MCF 10A (cell line): ENCODE measurements at regions not wholly inside any gene's neighbourhood (a gene's known extent, or its start where the extent isn't known, plus 50 kb on each side); places are given as distances from the start of the nearest gene placed in this dataset.

Source experiments
- BruUV-seq: library from RNA; stranded (reverse); fragments of 400-500 nt; replicated peaks from 2 replicates; lab custom pipeline; 2021; lab: Mats Ljungman, UMichigan
- CTCF ChIA-PET: fragments of 300-600 bp; sonication (Branson Sonifier 250); formaldehyde crosslinking; extraction: SDS; loops from one replicate; lab custom pipeline; 2021; ENCODE audit warnings: antibody characterized with exemption, inconsistent platforms; lab: Yijun Ruan, JAX
- POLR2A ChIA-PET: fragments of 300-600, 350-650 bp; sonication (Branson Sonifier 250); formaldehyde crosslinking; extraction: SDS; loops from one replicate; lab custom pipeline; 2020; ENCODE audit warnings: antibody characterized with exemption, inconsistent platforms; lab: Yijun Ruan, JAX
- DNase-seq: peaks from one replicate; pipeline ENCODE4 v3.0.0-alpha.2; 2018; ENCODE audit not compliant: unreplicated experiment
- H3K27ac Mint-ChIP-seq: one replicate; pipeline ENCODE4 v1.8.0; 2022; ENCODE audit warnings: mild to moderate bottlenecking, low read depth, mixed read lengths; ENCODE audit not compliant: unreplicated experiment
- H3K27me3 Mint-ChIP-seq: one replicate; pipeline ENCODE4 v1.8.0; 2022; ENCODE audit warnings: mixed read lengths; ENCODE audit not compliant: insufficient read depth, unreplicated experiment
- H3K36me3 Mint-ChIP-seq: one replicate; pipeline ENCODE4 v1.8.0; 2022; ENCODE audit warnings: mild to moderate bottlenecking, moderate library complexity, mixed read lengths; ENCODE audit not compliant: insufficient read depth, unreplicated experiment
- H3K4me1 Mint-ChIP-seq: one replicate; pipeline ENCODE4 v1.8.0; 2022; ENCODE audit warnings: mixed read lengths; ENCODE audit not compliant: insufficient read depth, unreplicated experiment
- H3K4me3 Mint-ChIP-seq: one replicate; pipeline ENCODE4 v1.8.0; 2022; ENCODE audit warnings: mild to moderate bottlenecking, moderate library complexity, mixed read lengths; ENCODE audit not compliant: unreplicated experiment
- H3K9me3 Mint-ChIP-seq: one replicate; pipeline ENCODE4 v1.8.0; 2022; ENCODE audit warnings: mixed read lengths; ENCODE audit not compliant: unreplicated experiment
- CTCF ChIP-seq: fragments of 200-600 bp; IDR thresholded peaks from one replicate; pipeline ENCODE4 v1.8.0; 2022; ENCODE audit warnings: antibody characterized with exemption, mild to moderate bottlenecking; ENCODE audit not compliant: unreplicated experiment
- intact Hi-C: fragments of 100-400 bp; cut with micrococcal nuclease; formaldehyde crosslinking; loops from 2 replicates; pipeline ENCODE4 v1.14.1; 2022

- peaks cover 11% of the 10 kb centered on the region for H3K9me3 Mint-ChIP-seq
- H3K36me3 Mint-ChIP-seq, result no peaks in the 10 kb centered on the region
- intact Hi-C loops, result no loop called here
- CTCF ChIA-PET, result interaction anchor here (0.6 to 0.7 kb wide), 2 partner anchors 42 to 682 kb away, joined by 3 to 5 read pairs; no protein-coding TSS in a partner anchor
- H3K27me3 Mint-ChIP-seq, result no peaks in the 10 kb centered on the region
- H3K4me1 Mint-ChIP-seq, result no peaks in the 10 kb centered on the region
- POLR2A ChIA-PET, result interaction anchor here (0.7 kb wide), 1 partner anchor 168 kb away, joined by 5 read pairs; no protein-coding TSS in a partner anchor
- no peak for DNase-seq
- no TSS peak for BruUV-seq
- TF ChIP-seq CTCF, result no peak
- no peak overlapping the region for H3K4me3 Mint-ChIP-seq
- H3K27ac Mint-ChIP-seq, result no peak overlapping the region
Measured at GRCh38 chr3:39626198-39626597, 158.7 kb downstream of the MOBP start.

- Mint-ChIP-seq H3K27me3 (no peaks in the 10 kb centered on the region), H3K9me3 (peaks cover 3% of the 10 kb centered on the region), H3K4me1 (no peaks in the 10 kb centered on the region), H3K4me3 (no peak overlapping the region), H3K27ac (no peak overlapping the region), H3K36me3 (no peaks in the 10 kb centered on the region)
- POLR2A ChIA-PET, result no interaction called here
- CTCF ChIA-PET, result no interaction called here
- no TSS peak for BruUV-seq
- TF ChIP-seq CTCF, result no peak
- intact Hi-C loops, result loop anchor here (10.0 kb wide), 2 partner anchors 184 to 684 kb away; no protein-coding TSS in a partner anchor
- DNase-seq, result no peak
Measured at GRCh38 chr3:39631136-39631535, 163.7 kb downstream of the MOBP start.

GRCh38 chr3:39637807-39638206, 170.3 kb downstream of the MOBP start:
- Mint-ChIP-seq H3K4me3 (no peak overlapping the region), H3K4me1 (peaks cover 16% of the 10 kb centered on the region), H3K36me3 (no peaks in the 10 kb centered on the region), H3K27me3 (no peaks in the 10 kb centered on the region), H3K27ac (no peak overlapping the region), H3K9me3 (no peaks in the 10 kb centered on the region)
- ChIA-PET CTCF (interaction anchor here (0.6 to 1.6 kb wide), 20 partner anchors 8 to 995 kb away, joined by 3 to 8 read pairs (median 4); no protein-coding TSS in a partner anchor), POLR2A (interaction anchor here (0.5 to 1.8 kb wide), 3 partner anchors 89 to 542 kb away, joined by 3 to 6 read pairs (median 3); no protein-coding TSS in a partner anchor)
- peak; percentile 65 for DNase-seq
- TF ChIP-seq CTCF, result peak; percentile 38
- intact Hi-C loops, result loop anchor here (1.0 to 10.0 kb wide), 4 partner anchors 177 to 677 kb away; no protein-coding TSS in a partner anchor
- BruUV-seq, result no TSS peak

- Mint-ChIP-seq H3K27me3 (no peaks in the 10 kb centered on the region), H3K27ac (no peak overlapping the region), H3K36me3 (no peaks in the 10 kb centered on the region), H3K9me3 (no peaks in the 10 kb centered on the region), H3K4me3 (no peak overlapping the region), H3K4me1 (peaks cover 16% of the 10 kb centered on the region)
- CTCF ChIA-PET, result interaction anchor here (0.6 to 1.6 kb wide), 21 partner anchors 9 to 889 kb away, joined by 3 to 8 read pairs (median 4); no protein-coding TSS in a partner anchor
- DNase-seq, result no peak
- intact Hi-C loops, result loop anchor here (2.0 to 10.0 kb wide), 3 partner anchors 176 to 676 kb away; no protein-coding TSS in a partner anchor
- BruUV-seq, result no TSS peak
- no peak for TF ChIP-seq CTCF
- POLR2A ChIA-PET, result interaction anchor here (0.5 to 1.8 kb wide), 5 partner anchors 14 to 541 kb away, joined by 3 to 6 read pairs (median 3); no protein-coding TSS in a partner anchor
Measured at GRCh38 chr3:39638301-39638700, 170.8 kb downstream of the MOBP start.
